Nephron progenitor cell (in vitro differentiated cells): ENCODE measurements at regions not wholly inside any gene's neighbourhood (a gene's known extent, or its start where the extent isn't known, plus 50 kb on each side); places are given as distances from the start of the nearest gene placed in this dataset.

ENCODE experiments used
- DNase-seq: peaks from one replicate; pipeline ENCODE4 v3.0.0; 2021
- H3K27ac Mint-ChIP-seq: 2 replicates; pipeline ENCODE4 v1.8.0; 2021; ENCODE audit warnings: mild to moderate bottlenecking, moderate library complexity, mixed read lengths
- H3K27me3 Mint-ChIP-seq: 2 replicates; pipeline ENCODE4 v1.8.0; 2021; ENCODE audit warnings: mild to moderate bottlenecking, low read depth, mixed read lengths; ENCODE audit not compliant: poor library complexity
- H3K36me3 Mint-ChIP-seq: 2 replicates; pipeline ENCODE4 v1.8.0; 2021; ENCODE audit warnings: low read depth, mixed read lengths
- H3K4me1 Mint-ChIP-seq: 2 replicates; pipeline ENCODE4 v1.8.0; 2021; ENCODE audit warnings: mixed read lengths
- H3K4me3 Mint-ChIP-seq: 2 replicates; pipeline ENCODE4 v1.8.0; 2021; ENCODE audit warnings: mild to moderate bottlenecking, moderate library complexity, mixed read lengths
- H3K9me3 Mint-ChIP-seq: 2 replicates; pipeline ENCODE4 v1.8.0; 2021; ENCODE audit warnings: mild to moderate bottlenecking, moderate library complexity, mixed read lengths
- CTCF ChIP-seq: fragments of 200-600 bp; sonication (generic); IDR thresholded peaks from 2 replicates; pipeline ENCODE4 v1.5.0; 2021; ENCODE audit warnings: antibody characterized with exemption

GRCh38 chr15:56868170-56868569 lies 50.3 kb upstream of the TCF12 start:
- Mint-ChIP-seq H3K27ac (no peak overlapping the region), H3K27me3 (no peaks in the 10 kb centered on the region), H3K9me3 (no peaks in the 10 kb centered on the region), H3K36me3 (no peaks in the 10 kb centered on the region), H3K4me3 (no peak overlapping the region), H3K4me1 (no peaks in the 10 kb centered on the region)
- no peak for DNase-seq
- TF ChIP-seq CTCF, result no peak

- TF ChIP-seq CTCF, result no peak
- no peak overlapping the region for H3K27ac Mint-ChIP-seq
- H3K36me3 Mint-ChIP-seq, result no peaks in the 10 kb centered on the region
- H3K4me1 Mint-ChIP-seq, result no peaks in the 10 kb centered on the region
- H3K4me3 Mint-ChIP-seq, result no peak overlapping the region
- H3K9me3 Mint-ChIP-seq, result no peaks in the 10 kb centered on the region
- no peak for DNase-seq
- H3K27me3 Mint-ChIP-seq, result no peaks in the 10 kb centered on the region
Observed at GRCh38 chr15:56866803-56867202, 51.6 kb upstream of the TCF12 start.

DNA sequence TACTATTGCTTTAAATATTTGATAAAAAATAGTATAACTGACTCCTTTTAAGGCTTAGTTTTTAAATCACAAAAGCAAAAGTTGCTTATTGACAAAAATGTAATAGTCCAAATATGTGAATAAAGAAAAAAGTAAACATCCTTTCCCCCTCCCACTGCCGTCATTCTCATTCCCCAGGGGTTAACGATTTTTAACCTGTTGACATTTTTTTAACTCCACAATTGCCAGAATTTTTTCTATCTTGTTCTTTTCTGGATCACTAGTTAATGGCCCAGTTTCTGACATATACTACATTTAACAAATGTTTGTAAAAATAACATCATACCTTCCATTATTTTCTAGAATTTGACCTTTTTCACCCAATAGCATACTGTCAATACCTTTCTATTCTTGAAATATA lies 60.6 kb upstream of the TCF12 start:
- no peak for TF ChIP-seq CTCF
- no peaks in the 10 kb centered on the region for H3K36me3 Mint-ChIP-seq
- H3K9me3 Mint-ChIP-seq, result no peaks in the 10 kb centered on the region
- no peak overlapping the region for H3K4me3 Mint-ChIP-seq
- H3K27me3 Mint-ChIP-seq, result peaks cover 3% of the 10 kb centered on the region
- DNase-seq, result no peak
- no peaks in the 10 kb centered on the region for H3K4me1 Mint-ChIP-seq
- H3K27ac Mint-ChIP-seq, result no peak overlapping the region

DNA sequence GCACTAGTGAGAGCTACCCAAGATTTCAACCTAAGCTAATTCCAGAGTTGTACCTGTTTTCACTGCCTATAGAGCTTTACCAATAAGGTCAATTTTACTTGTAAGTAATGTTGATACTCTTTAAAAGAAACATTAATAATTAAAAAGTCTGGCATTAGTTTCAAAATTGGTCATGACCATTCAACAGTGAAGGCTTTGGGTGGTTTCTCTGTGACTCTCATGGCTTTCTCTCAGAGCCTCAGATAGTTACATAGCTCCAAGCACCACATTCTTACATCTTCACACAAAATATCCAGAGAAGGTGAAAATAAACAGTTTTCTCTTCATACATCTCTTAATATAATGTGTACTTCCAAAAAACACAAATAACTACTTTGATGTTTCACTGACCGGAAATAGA lies 61.5 kb upstream of the TCF12 start:
- DNase-seq, result no peak
- TF ChIP-seq CTCF, result no peak
- no peaks in the 10 kb centered on the region for H3K4me1 Mint-ChIP-seq

GRCh38 chr15:56844892-56845291 lies 73.6 kb upstream of the TCF12 start:
- H3K4me3 Mint-ChIP-seq, result no peak overlapping the region
- DNase-seq, result no peak
- no peak for TF ChIP-seq CTCF
- no peaks in the 10 kb centered on the region for H3K4me1 Mint-ChIP-seq
- H3K36me3 Mint-ChIP-seq, result peaks cover 36% of the 10 kb centered on the region
- H3K27me3 Mint-ChIP-seq, result no peaks in the 10 kb centered on the region
- H3K9me3 Mint-ChIP-seq, result peaks cover 26% of the 10 kb centered on the region
- no peak overlapping the region for H3K27ac Mint-ChIP-seq

More for the DNA sequence above, 61.5 kb upstream of the TCF12 start:
- no peaks in the 10 kb centered on the region for H3K36me3 Mint-ChIP-seq
- no peak overlapping the region for H3K27ac Mint-ChIP-seq
- H3K4me3 Mint-ChIP-seq, result no peak overlapping the region
- H3K27me3 Mint-ChIP-seq, result peaks cover 3% of the 10 kb centered on the region
- H3K9me3 Mint-ChIP-seq, result no peaks in the 10 kb centered on the region

GRCh38 chr15:56844471-56844870 lies 74.0 kb upstream of the TCF12 start:
- peaks cover 26% of the 10 kb centered on the region for H3K9me3 Mint-ChIP-seq
- peaks cover 40% of the 10 kb centered on the region for H3K36me3 Mint-ChIP-seq
- H3K4me3 Mint-ChIP-seq, result no peak overlapping the region
- no peaks in the 10 kb centered on the region for H3K27me3 Mint-ChIP-seq
- no peak for TF ChIP-seq CTCF
- H3K4me1 Mint-ChIP-seq, result no peaks in the 10 kb centered on the region
- DNase-seq, result no peak
- no peak overlapping the region for H3K27ac Mint-ChIP-seq
